ENCODE measurements at regions not wholly inside any gene's neighbourhood (a gene's known extent, or its start where the extent isn't known, plus 50 kb on each side); places are given as distances from the start of the nearest gene placed in this dataset.
A peak's percentile ranks its signal among the peaks of the same experiment; 100 is the strongest.
"Not testable (repeated sequence)": the region's sequence is repeated elsewhere in the genome, so short reads cannot be mapped to it uniquely, and the experiment has no call there.

GRCh38 chr14:71358932-71359421, 451.7 kb downstream of the PCNX1 start:
- DNase-seq (ENCODE audit: low read depth): not testable (repeated sequence)

GRCh38 chr14:71359823-71360222, 452.6 kb downstream of the PCNX1 start:
- no peak for DNase-seq (ENCODE audit: low read depth)

- no peak for DNase-seq (ENCODE audit: low read depth)
Observed at GRCh38 chr14:71361336-71361735, 454.1 kb downstream of the PCNX1 start.

DNA sequence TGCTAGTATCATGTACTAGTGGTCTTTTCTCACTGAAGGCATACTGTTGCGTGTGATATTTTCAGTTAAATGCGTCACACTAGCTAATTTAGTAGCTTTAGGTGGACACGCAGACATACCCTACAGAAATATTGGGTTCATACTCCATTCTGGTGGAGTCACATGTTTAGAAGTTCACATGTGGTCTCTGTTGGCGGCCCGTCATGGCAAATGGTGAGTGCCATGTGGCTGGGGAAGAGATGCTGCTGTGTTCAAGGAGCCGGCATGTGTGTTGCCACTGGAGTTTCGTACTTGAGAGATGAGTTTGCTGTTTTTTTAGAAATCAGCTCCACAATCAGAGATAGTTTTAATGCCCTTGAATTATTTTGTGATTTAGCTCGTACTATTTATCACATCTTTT, 454.6 kb downstream of the PCNX1 start:
- DNase-seq (ENCODE audit: low read depth): no peak

DNA sequence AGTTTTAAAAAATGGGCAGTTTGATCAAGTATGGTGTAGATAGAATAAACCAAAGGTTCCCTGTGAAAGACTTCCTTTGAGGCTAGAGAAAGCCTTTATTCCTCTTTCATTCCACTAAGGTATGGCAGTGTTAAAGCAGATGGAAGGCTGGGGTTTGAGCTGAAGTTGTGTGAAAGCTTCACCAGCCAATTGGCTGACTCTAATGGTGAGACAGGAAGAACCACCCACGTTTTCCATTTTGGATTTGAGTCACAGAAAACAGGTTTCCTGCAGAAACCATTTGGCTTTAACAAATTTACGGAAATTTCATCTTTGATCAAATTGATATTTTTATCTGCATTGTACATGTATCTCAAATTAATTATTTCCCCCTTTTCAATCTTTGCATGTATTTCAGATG, 455.0 kb downstream of the PCNX1 start:
- DNase-seq (ENCODE audit: low read depth): no peak

- peak; percentile 33 for DNase-seq (ENCODE audit: low read depth)
Observed at GRCh38 chr14:71362920-71363584, 455.8 kb downstream of the PCNX1 start.

GRCh38 chr14:71363946-71364925, 457.0 kb downstream of the PCNX1 start:
- DNase-seq (ENCODE audit: low read depth): peak; percentile 24

- no peak for DNase-seq (ENCODE audit: low read depth)
Observed at GRCh38 chr14:71365361-71365760, 458.1 kb downstream of the PCNX1 start.

DNA sequence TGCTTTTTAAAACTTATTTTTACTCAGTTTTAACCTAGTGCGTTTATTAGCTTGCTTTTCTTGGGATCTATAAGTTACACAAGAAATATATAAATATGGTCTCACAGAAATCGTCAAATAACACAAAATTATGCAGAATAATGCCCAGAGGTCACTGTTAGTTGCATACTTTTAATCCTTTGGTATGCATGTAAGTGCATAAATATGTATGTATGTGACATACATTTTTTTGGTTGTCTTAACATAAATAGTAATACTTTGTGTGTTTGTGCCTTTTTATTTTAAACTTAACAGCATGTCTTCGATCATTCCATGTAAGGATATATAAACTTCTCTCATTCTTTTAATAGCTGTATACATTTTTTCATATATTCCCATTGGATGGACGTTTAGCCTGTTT, 459.6 kb downstream of the PCNX1 start:
- DNase-seq (ENCODE audit: low read depth): no peak

- no peak for DNase-seq (ENCODE audit: low read depth)
Observed at GRCh38 chr14:71371711-71372396, 464.6 kb downstream of the PCNX1 start.

DNA sequence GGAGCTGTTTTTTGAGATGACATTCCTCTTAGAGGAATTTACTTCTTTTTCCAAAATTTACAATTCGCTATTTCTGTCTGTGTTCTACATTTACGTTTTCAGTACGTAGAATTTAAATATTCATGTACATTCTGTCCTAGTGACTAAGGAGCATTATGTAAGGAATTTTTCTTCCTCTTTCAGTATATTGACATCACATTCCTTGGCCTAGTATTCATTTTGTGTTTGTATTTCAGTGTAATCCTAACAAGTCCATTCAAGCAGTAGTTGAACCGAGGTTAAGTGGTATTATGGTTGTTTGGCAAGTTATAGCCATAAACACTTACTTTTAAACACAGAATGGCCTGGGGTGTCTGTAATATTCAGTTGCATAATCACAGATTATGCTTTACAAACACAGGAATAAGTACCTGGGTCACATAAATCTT, 465.2 kb downstream of the PCNX1 start:
- DNase-seq (ENCODE audit: low read depth): no peak

- no peak for DNase-seq (ENCODE audit: low read depth)
Observed at GRCh38 chr14:71373773-71374172, 466.5 kb downstream of the PCNX1 start.

GRCh38 chr14:71374989-71375388, 467.7 kb downstream of the PCNX1 start:
- DNase-seq (ENCODE audit: low read depth): no peak

GRCh38 chr14:71377099-71377498, 469.8 kb downstream of the PCNX1 start:
- DNase-seq (ENCODE audit: low read depth): no peak

DNA sequence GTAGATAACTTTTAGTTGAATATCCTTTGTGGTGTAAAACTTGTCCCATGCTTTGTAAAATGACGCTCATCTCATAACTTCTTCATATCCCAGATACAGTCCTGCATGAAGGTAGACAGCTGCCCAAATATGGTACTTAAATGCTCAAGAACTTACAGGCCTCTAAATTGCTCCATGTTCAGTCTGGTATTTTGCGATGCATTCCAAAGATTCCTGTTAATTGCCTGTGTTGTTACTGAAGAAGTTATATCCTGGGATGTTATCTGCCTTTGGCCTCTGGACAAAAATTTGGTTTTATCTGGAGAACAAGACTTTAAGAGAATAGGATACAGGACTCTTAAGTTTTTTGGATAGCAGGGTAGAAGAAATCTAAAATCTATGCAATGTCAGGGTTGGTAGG, 473.0 kb downstream of the PCNX1 start:
- peak; percentile 31 for DNase-seq (ENCODE audit: low read depth)

- no peak for DNase-seq (ENCODE audit: low read depth)
Observed at GRCh38 chr14:71381814-71382213, 474.6 kb downstream of the PCNX1 start.

DNA sequence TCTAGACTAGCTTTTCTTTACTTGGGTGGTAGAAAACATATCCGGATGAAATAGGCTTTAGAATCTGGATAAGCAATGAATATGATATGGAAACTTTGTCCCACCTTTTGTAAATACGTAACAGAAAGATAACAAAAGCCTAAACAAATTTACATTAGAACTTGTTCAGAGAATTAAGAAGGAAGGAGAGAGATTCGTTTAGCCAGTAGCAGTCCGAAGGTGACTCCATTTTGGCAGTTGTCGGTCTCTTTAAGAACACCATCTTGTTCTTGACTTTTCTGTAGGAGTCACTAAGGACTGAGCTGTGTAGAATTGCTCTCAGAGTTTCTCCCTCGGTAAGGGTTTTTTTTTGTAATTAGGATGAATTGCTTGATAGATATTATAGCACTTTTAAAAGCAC, 475.1 kb downstream of the PCNX1 start:
- no peak for DNase-seq (ENCODE audit: low read depth)

DNA sequence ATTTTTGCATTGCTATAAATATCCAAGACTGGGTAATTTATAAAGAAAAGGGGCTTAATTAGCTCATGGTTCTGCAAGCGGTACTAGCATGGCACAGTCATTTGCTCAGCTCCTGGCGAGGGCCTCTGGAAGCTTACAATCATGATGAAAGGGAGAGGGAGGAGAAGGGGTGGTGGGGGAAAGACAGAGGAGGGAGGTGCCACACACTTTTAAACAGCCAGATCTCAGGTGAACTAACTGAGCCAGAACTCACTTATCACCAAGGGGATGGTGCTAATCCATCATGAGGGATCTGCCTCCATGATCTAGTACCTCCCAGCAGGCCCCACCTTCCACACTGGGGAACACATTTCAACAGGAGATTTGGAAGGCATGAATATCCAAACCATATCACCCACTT, 476.3 kb downstream of the PCNX1 start:
- no peak for DNase-seq (ENCODE audit: low read depth)

GRCh38 chr14:71384007-71384845, 477.0 kb downstream of the PCNX1 start:
- DNase-seq (ENCODE audit: low read depth): no peak

- DNase-seq (ENCODE audit: low read depth): no peak
Observed at GRCh38 chr14:71387753-71388152, 480.5 kb downstream of the PCNX1 start.

GRCh38 chr14:71388336-71388735, 481.1 kb downstream of the PCNX1 start:
- no peak for DNase-seq (ENCODE audit: low read depth)

All from myocyte (in vitro differentiated cells).